COLO668 (cell line): ENCODE measurements at regions not wholly inside any gene's neighbourhood (a gene's known extent, or its start where the extent isn't known, plus 50 kb on each side); places are given as distances from the start of the nearest gene placed in this dataset.
"Not testable (repeated sequence)": the region's sequence is repeated elsewhere in the genome, so short reads cannot be mapped to it uniquely, and the experiment has no call there.

Experiments
- DNase-seq: peaks from one replicate; lab custom pipeline; 2025; ENCODE audit not compliant: unreplicated experiment; lab: John Stamatoyannopoulos, UW

- DNase-seq = no peak
Observed at GRCh38 chr6:50993941-50994720, 175.5 kb downstream of the TFAP2B start.

DNA sequence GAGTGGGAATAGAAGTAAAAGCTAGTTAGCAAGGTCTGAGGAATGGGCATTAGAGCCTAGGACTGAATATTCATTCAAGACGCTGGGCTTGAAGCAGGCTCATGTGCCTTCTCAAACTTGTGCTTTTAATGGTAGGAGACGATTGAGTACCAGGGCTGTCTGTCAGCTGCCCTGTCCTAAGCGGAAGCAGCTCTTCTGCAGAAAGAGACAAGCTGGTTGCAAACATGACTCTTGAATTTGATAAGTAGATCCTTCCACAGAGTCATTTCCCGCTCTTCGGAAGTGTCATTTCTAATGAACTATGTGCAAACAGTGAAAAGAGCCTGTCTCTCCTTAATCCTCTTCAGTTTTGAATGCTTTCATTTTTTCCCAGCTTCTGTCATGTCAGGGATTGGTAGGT, 176.4 kb downstream of the TFAP2B start:
- no peak for DNase-seq

GRCh38 chr6:50998905-50999304, 180.2 kb downstream of the TFAP2B start:
- DNase-seq = no peak

- DNase-seq = no peak
Observed at GRCh38 chr6:51001399-51001798, 182.7 kb downstream of the TFAP2B start.

DNA sequence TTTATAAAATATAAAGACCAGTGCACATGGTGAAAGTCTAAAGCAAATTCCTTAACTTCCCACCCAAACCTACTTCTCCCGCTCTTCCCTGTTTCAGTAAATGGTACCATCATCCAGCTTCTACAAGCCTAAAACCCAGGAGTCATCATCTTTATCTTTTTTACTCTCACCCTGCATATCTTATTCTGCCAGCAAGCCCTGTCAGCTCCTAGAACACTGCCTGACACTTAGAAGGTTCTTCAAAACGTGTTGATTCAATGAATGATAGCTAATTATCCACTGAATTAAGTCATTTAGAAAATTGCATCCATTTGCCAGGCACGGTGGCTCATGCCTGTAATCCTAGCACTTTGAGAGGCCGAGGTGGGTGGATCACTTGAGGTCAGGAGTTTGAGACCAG, 185.7 kb downstream of the TFAP2B start:
- no peak for DNase-seq

DNA sequence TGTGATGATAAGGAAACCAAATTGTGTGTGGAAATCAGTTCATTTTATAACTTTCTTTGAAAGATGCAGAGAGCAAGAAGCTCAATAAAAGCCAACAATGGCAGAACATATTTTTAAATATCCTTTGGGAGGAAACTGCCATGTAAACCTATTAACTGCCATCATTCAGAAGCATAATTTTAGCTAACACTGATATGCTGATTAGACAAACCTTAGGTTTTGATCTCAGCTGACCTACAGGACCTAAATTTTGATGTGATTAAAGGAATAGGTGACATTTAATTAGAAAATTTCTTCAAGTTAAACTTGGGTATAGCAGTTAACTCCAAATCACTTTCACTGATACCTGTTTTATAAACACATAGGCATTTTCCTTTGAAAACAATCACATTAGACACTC, 187.1 kb downstream of the TFAP2B start:
- no peak for DNase-seq

DNA sequence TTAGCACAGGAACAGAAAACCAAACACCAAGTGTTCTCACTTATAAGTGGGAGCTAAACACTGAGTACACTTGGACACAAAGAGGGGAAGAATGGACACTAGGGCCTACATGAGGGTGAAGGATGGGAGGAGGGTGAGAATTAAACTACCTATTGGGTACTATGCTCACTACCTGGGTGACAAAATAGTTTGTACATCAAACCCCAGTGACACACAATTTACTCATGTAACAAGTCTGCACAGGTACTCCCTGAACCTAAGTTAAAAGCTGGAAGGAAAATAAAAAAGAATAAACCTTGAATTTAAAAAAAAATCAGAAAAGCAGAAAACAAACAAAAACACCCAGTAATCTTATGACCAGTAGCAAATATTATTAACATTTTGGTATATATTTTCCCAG, 188.6 kb downstream of the TFAP2B start:
- no peak for DNase-seq

- not testable (repeated sequence) for DNase-seq
Observed at GRCh38 chr6:51008693-51009092, 190.0 kb downstream of the TFAP2B start.

- no peak for DNase-seq
Observed at GRCh38 chr6:51013376-51013775, 194.7 kb downstream of the TFAP2B start.

DNA sequence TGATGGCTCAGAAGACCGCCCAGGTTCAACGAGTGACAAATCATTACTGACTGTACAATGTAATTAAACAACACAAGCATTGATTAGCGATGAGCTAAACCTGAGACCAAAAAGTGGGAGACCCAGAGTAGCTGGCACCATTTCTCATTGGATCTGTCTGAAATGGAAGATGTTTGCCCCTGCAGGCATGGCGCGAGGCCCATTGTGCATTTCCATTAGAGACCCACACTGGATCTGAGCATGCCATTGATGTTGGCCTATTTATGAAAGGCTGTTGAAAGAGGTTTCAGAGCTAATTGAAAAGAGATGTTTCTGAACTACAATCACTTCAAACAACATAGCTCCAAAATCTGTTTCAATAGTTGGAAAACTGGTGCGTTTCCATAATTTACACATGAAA, 196.7 kb downstream of the TFAP2B start:
- no peak for DNase-seq

- no peak for DNase-seq
Observed at GRCh38 chr6:51016489-51016888, 197.8 kb downstream of the TFAP2B start.

- DNase-seq = peak; percentile 32
Observed at GRCh38 chr6:51019806-51020205, 201.1 kb downstream of the TFAP2B start.

GRCh38 chr6:51021171-51021570, 202.5 kb downstream of the TFAP2B start:
- no peak for DNase-seq

GRCh38 chr6:51024126-51024525, 205.5 kb downstream of the TFAP2B start:
- DNase-seq = no peak

- no peak for DNase-seq
Observed at GRCh38 chr6:51025082-51025777, 206.6 kb downstream of the TFAP2B start.

GRCh38 chr6:51027283-51028065, 208.8 kb downstream of the TFAP2B start:
- DNase-seq = no peak

DNA sequence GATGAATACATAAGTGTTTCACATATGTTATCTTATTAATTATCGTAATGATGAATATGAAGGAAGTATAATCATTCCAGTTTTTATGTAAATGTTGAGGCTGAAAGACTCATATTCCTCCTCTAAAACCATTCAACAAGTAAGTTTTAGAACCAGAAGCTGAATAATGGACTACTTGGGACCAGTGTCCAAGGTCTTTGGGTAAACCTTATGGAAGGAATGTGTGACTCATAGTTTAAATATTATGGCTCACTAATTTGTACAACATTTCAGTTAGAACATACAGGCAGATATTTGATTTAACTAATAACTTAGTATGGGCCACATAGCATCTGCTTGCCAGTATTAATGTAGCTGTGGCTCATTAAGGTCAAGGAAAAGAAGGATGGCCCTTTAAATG, 209.6 kb downstream of the TFAP2B start:
- no peak for DNase-seq

DNA sequence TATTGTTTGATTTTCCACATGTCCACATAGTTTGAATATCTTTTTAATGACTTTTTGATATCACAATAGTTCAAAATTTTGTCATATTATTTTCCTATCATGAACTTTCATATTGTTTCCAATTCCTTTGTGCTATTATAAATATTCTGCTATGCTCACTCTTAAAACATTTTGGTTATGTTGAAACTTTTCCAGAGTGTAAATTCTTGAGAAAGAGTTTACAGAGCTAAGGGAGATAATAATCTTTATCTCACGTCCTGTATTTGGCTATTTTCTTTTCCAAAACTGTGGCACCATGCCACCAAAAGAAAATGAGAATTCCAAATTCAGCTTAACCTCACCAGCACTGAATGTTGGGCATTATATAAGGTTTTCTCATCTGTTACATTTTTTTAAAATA, 210.9 kb downstream of the TFAP2B start:
- no peak for DNase-seq

DNA sequence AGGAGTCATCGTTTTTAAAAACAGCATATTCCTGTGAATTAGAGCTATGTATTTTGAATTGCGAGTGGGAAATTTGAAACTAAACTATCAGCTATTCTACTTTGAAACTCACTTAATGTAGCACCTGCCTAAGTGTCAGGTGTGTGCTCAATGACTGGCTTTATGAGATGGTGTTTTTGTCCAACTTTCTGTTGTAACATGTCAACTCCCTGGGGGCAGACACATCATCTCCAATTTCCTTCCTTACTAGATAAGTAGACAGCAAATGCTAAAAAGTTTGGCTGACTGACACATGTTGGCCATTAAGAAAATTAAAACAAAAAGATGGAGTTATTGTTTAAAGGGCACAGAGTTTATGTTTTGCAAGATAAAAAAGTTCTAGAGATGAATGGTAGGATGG, 226.9 kb downstream of the TFAP2B start:
- peak; percentile 2 for DNase-seq

- DNase-seq = no peak
Observed at GRCh38 chr6:51049288-51049982, 230.8 kb downstream of the TFAP2B start.
